Activated CD4-positive, alpha-beta T cell treated with anti-CD3 and anti-CD28 coated beads, Interleukin-2, amount 10 ng/mL, durations not matched to agents 7 days and 5 days (primary cell): ENCODE measurements at regions not wholly inside any gene's neighbourhood (a gene's known extent, or its start where the extent isn't known, plus 50 kb on each side); places are given as distances from the start of the nearest gene placed in this dataset.
"Not testable (repeated sequence)": the region's sequence is repeated elsewhere in the genome, so short reads cannot be mapped to it uniquely, and the experiment has no call there.

ENCODE experiments used
- CTCF ChIA-PET: fragments of 350-600 bp; sonication (Branson Sonifier 250); formaldehyde crosslinking; loops from one replicate; lab custom pipeline; 2021; ENCODE audit warnings: antibody characterized with exemption; lab: Charles Lee
- POLR2A ChIA-PET: fragments of 350-600 bp; sonication (Branson Sonifier 250); formaldehyde crosslinking; loops from one replicate; lab custom pipeline; 2021; ENCODE audit warnings: antibody characterized with exemption; lab: Charles Lee
- DNase-seq: peaks from one replicate; pipeline ENCODE4 v3.0.0-alpha.2; 2020
- H3K27ac Mint-ChIP-seq: one replicate; pipeline ENCODE4 v1.8.0; 2021; ENCODE audit warnings: mild to moderate bottlenecking, moderate library complexity, mixed read lengths
- H3K27me3 Mint-ChIP-seq: one replicate; pipeline ENCODE4 v1.8.0; 2021; ENCODE audit warnings: mixed read lengths
- H3K36me3 Mint-ChIP-seq: one replicate; pipeline ENCODE4 v1.8.0; 2021; ENCODE audit warnings: low read depth, mixed read lengths
- H3K4me1 Mint-ChIP-seq: one replicate; pipeline ENCODE4 v1.8.0; 2021; ENCODE audit warnings: mixed read lengths
- H3K4me3 Mint-ChIP-seq: one replicate; pipeline ENCODE4 v1.8.0; 2021; ENCODE audit warnings: mild to moderate bottlenecking, moderate library complexity, mixed read lengths
- H3K9me3 Mint-ChIP-seq: one replicate; pipeline ENCODE4 v1.8.0; 2021; ENCODE audit warnings: mixed read lengths

DNA sequence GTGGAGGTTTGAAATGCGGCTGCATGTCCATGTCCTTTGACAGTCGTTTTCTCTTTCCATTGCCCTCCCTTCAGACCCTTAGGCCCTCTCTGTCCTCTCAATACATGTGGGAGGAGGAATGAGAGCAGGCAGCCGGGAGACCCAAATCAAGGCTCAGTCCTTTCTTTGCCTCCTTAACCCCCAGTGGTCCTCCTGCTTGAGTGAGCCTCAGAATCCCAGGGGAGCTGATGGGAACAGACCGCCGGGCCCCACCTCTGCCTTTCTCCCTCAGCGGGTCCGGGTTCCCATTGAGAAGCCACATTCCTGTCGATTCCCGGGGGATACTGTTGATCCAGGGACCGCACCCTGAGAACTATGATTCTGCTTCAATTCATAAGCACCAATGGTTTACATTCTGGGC lies 77.9 kb upstream of the RFLNA start:
- no peak for DNase-seq
- ChIA-PET CTCF (interaction anchor here (0.6 to 1.1 kb wide), 2 partner anchors 227 to 275 kb away, joined by 3 to 4 read pairs; no protein-coding TSS in a partner anchor), POLR2A (no interaction called here)
- H3K27me3 Mint-ChIP-seq: no peaks in the 10 kb centered on the region
- peaks cover 32% of the 10 kb centered on the region for H3K9me3 Mint-ChIP-seq
- H3K4me3 Mint-ChIP-seq: no peak overlapping the region
- H3K27ac Mint-ChIP-seq: no peak overlapping the region
- H3K4me1 Mint-ChIP-seq: peaks cover 5% of the 10 kb centered on the region
- no peaks in the 10 kb centered on the region for H3K36me3 Mint-ChIP-seq

DNA sequence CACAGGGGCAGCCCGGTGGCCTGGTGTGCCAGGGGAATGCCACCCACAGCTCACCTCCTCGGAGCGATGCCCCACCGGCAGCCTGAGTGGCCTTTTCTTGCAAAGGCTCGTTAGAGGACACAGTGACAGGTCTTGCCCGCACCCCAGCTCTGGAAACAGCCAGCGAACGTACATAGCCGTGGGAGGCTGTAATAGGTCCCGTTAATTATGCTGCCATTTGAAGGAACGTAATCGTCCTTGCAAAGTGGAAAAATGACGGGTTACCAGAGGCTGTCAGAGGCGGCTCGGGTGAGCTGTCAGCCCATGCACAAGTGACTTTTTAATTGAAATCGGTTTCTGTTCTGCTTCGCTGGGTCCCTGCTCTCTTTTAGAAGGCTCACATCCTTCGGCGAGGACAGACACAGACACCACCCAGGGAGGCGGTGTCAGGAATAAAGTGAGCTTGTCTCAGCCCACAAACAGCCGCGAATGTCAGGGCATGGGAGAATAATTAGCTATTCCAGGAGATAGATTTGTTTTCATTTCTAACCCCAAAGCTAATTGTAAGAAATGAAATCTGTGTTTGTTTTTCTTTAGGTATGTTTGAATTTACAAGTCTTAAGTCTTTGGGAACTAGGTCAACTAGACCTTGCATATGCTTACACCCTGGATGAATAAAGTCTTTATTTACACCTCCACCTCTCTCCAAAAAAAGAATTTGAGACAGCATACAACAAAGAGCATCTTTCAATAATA lies 77.2 kb upstream of the RFLNA start:
- CTCF ChIA-PET: interaction anchor here (1.1 to 1.6 kb wide), 2 partner anchors 16 to 274 kb away, joined by 4 read pairs; no protein-coding TSS in a partner anchor
- no peak overlapping the region for H3K27ac Mint-ChIP-seq
- H3K4me3 Mint-ChIP-seq: no peak overlapping the region
- H3K4me1 Mint-ChIP-seq: peaks cover 5% of the 10 kb centered on the region
- no peaks in the 10 kb centered on the region for H3K27me3 Mint-ChIP-seq
- H3K9me3 Mint-ChIP-seq: peaks cover 32% of the 10 kb centered on the region
- no peak for DNase-seq
- H3K36me3 Mint-ChIP-seq: no peaks in the 10 kb centered on the region
- POLR2A ChIA-PET: no interaction called here

DNA sequence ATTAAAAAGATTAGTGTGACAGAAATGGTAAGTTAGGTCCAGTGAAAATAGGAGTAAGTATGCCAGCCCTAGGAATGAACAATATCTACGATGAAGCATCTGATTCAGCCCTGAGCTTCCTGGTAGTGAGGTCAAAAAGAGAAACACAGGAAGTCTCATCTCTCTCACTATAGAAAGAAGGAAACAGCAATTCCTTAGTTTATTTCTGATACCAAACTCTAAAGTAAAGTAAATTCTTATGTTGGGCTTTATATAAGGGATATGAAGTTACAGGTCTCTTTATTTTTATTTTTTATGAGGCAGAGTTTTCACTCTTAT lies 76.7 kb upstream of the RFLNA start:
- POLR2A ChIA-PET: no interaction called here
- no peaks in the 10 kb centered on the region for H3K27me3 Mint-ChIP-seq

DNA sequence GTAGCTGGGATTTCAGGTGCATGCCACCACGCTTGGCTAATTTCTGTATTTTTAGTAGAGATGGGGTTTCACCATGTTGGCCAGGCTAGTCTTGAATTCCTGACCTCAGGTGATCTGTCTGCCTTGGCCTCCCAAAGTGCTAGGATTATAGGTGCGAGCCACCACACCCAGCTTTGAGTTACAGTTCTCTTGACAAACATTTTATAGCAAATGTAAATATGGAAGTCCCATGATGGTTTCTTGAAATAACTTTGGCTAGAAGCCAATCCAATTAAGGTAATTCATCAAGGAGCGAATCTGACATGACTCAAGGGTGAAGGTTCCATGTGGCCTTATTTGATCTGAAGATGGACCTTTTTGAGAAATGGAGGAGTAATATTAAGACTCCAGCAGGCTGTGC lies 76.2 kb upstream of the RFLNA start:
- Mint-ChIP-seq H3K4me1 (peaks cover 10% of the 10 kb centered on the region), H3K9me3 (peaks cover 25% of the 10 kb centered on the region)
- H3K36me3 Mint-ChIP-seq, DNase-seq, POLR2A ChIA-PET, H3K27ac Mint-ChIP-seq, H3K4me3 Mint-ChIP-seq, H3K27me3 Mint-ChIP-seq: not testable (repeated sequence)
- CTCF ChIA-PET: interaction anchor here (1.6 kb wide), 1 partner anchor 15 kb away, joined by 4 read pairs; no protein-coding TSS in a partner anchor

More for the DNA sequence above, 76.7 kb upstream of the RFLNA start:
- no peak for DNase-seq
- Mint-ChIP-seq H3K4me3 (no peak overlapping the region), H3K4me1 (peaks cover 7% of the 10 kb centered on the region), H3K36me3 (no peaks in the 10 kb centered on the region), H3K27ac (no peak overlapping the region), H3K9me3 (peaks cover 30% of the 10 kb centered on the region)
- CTCF ChIA-PET: interaction anchor here (1.1 to 1.6 kb wide), 2 partner anchors 16 to 274 kb away, joined by 4 read pairs; no protein-coding TSS in a partner anchor

DNA sequence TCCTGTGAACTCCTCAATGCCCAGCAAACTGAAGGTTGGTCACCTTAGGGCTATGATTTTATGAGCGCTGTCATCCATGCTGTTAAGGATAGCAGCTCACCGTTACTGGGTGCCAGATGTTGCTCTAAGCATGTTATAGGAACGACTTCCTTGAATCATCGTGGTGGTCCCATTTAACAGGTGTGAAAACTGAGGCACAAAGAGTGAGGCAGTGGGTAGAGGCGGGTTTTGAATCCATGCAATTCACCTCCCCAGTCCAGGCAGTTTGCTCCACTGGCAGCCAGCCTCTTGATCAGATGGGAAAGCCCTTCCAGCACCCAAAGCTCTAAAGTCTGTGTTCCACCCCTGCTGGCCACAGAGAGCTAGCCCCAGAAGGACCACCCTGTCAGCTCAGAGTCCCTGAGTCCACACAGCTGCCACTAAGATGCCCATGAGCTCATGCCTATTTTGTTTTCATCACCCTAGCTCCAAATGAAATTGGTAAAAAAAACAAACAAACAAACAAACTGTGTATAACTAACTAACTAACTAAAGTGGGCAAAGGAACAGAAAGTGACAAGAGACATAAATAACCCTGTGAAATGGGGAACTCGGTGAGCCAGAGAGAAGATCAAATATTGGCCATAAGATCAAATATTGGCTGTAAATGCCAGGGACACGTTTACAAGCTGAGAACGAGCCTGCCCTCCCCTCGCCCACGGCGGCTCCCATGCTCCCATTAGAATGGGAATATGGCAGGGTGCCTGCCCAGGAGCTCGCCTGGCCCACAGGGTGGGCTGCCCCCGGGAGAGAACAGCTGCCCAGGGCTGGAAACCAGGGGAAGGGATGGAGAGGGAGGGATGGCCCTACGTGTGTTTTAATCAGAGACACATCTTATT lies 72.3 kb upstream of the RFLNA start:
- H3K27me3 Mint-ChIP-seq: peaks cover 1% of the 10 kb centered on the region
- DNase-seq: no peak
- no peaks in the 10 kb centered on the region for H3K36me3 Mint-ChIP-seq
- H3K9me3 Mint-ChIP-seq: peaks cover 10% of the 10 kb centered on the region
- H3K4me1 Mint-ChIP-seq: peaks cover 16% of the 10 kb centered on the region
- H3K4me3 Mint-ChIP-seq: no peak overlapping the region
- ChIA-PET CTCF (no interaction called here), POLR2A (no interaction called here)
- H3K27ac Mint-ChIP-seq: no peak overlapping the region

DNA sequence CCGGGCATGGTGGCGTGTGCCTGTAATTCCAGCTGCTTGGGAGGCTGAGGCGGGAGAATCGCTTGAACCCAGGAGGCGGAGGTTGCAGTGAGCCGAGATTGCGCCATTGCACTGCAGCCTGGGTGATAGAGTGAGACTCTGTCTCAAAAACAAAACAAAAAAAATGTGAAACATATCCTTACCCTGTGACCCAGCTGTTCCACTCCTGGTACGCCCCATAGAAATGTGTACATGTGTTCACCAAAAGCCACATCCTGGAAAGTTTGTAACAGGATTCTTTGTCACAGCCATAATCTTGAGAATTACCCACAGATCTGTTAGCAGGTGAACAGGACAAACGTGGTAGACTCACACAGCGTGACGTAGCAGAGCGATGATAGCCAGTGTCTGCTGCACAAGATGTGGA lies 71.2 kb upstream of the RFLNA start:
- H3K27me3 Mint-ChIP-seq, POLR2A ChIA-PET, H3K4me3 Mint-ChIP-seq, H3K9me3 Mint-ChIP-seq, H3K36me3 Mint-ChIP-seq: not testable (repeated sequence)
- Mint-ChIP-seq H3K4me1 (peaks cover 11% of the 10 kb centered on the region), H3K27ac (peak overlapping the region; percentile 61)
- DNase-seq: peak; percentile 35
- CTCF ChIA-PET: interaction anchor here (1.0 kb wide), 1 partner anchor 9 kb away, joined by 3 read pairs; no protein-coding TSS in a partner anchor

DNA sequence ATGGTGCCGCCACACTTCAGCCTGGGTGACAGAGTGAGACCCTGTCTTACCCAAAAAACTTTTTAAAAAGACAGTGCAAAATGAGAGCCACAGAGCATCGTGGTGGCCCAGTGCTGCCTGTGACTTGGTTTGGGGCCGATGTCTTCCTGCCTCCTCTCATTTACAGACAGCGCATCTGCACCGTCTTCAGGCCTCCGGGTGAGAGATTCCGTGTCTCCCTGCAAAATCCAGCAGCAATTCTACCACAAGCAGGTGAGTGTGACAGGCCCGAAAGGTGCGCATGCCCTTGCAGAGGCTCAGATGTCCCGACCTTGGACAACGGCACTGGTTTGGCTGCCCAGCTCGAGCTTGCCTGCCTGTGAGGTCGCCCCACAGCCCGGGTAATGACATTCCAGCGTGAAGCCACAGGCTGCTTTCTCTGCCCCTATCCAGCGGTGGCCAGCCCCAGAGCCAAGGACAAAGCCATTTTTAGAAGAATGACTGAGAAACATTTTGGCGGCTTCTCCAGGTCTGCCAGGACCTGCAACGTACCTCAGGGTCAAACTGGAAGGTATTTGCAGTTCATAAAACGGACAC lies 70.3 kb upstream of the RFLNA start:
- no peak for DNase-seq
- Mint-ChIP-seq H3K4me1 (peaks cover 11% of the 10 kb centered on the region), H3K36me3 (no peaks in the 10 kb centered on the region), H3K9me3 (peaks cover 10% of the 10 kb centered on the region), H3K27ac (no peak overlapping the region), H3K4me3 (no peak overlapping the region), H3K27me3 (peaks cover 5% of the 10 kb centered on the region)
- CTCF ChIA-PET: interaction anchor here (0.5 to 1.0 kb wide), 3 partner anchors 10 to 299 kb away, joined by 3 read pairs; no protein-coding TSS in a partner anchor
- POLR2A ChIA-PET: no interaction called here

DNA sequence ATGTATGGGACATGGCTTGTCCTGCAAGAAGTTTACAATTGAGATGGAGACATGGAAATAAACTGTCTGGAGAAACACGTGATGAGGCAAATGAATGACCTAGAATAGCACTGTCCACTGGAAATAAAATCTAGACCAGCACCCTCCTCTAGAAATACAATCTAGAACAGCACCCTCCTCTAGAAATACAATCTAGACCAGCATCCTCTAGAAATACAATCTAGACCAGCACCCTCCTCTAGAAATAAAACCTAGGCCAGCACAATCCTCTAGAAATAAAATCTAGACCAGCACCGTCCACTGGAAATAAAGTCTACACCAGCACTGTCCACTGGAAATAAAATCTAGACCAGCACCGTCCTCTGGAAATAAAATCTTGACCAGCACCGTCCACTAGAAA lies 69.2 kb upstream of the RFLNA start:
- POLR2A ChIA-PET: no interaction called here
- H3K4me3 Mint-ChIP-seq: no peak overlapping the region

DNA sequence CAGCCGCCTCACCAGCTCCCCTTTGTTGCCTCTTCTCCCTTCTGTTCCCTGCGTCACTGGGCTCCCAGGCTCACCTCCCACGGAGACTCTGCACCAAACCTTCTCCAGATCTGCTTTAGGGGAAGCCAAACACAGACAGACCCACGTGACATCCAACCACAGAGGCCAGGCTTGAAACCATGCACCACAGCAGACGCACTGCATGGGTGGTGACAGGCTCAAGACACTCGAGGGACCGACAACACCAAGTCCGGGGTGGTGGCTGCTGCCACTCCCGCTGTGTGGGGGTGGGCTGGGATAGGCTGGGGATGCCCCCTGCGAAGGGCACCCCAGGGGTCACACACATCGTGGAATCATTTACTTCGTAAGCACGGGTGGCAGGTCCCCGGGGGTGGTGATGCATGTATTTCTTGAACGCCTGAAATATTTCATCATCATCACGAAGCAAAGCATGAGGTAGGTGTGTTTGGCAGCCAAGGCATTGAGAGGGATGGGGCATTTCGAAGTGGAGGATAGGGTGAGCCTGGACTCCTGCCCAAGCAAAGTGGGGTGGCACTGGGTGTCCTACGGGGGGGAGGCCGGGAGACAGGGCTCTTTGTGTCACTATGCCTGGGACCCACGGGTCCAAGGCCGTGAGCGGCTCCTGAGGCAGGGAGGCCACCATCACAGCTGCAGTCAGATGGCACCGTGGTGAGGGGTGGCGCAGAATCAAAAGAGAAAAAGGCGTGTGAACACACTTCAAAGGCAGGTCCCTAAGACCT lies 66.8 kb upstream of the RFLNA start:
- H3K27me3 Mint-ChIP-seq: peaks cover 5% of the 10 kb centered on the region
- peaks cover 10% of the 10 kb centered on the region for H3K4me1 Mint-ChIP-seq
- no peak for DNase-seq
- H3K27ac Mint-ChIP-seq: no peak overlapping the region
- H3K4me3 Mint-ChIP-seq: no peak overlapping the region
- ChIA-PET CTCF (no interaction called here), POLR2A (no interaction called here)
- peaks cover 4% of the 10 kb centered on the region for H3K9me3 Mint-ChIP-seq
- H3K36me3 Mint-ChIP-seq: no peaks in the 10 kb centered on the region

More for the DNA sequence above, 69.2 kb upstream of the RFLNA start:
- Mint-ChIP-seq H3K27me3 (peaks cover 5% of the 10 kb centered on the region), H3K4me1 (peaks cover 11% of the 10 kb centered on the region), H3K36me3 (no peaks in the 10 kb centered on the region), H3K9me3 (peaks cover 4% of the 10 kb centered on the region), H3K27ac (no peak overlapping the region)
- no peak for DNase-seq
- CTCF ChIA-PET: no interaction called here

DNA sequence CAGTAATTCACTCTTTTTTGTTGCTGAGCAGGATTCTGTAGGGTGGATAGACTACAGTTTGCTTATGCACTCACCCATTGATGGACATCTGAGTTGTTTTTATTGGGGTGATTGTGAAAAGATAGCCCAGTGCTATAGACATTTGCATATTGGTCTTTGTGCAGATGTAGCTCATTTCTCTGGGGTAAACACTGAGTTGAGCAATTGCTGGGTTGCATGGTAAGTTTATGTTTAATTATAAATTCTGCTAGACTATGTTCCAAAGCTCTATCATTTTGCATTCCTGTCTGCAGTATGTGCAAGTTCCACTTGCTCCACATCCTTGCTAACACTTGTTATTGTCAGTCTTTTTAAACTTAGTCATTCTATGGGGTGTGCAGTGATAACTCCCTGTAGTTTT lies 65.4 kb upstream of the RFLNA start:
- H3K27ac Mint-ChIP-seq: no peak overlapping the region
- DNase-seq: no peak
- no peak overlapping the region for H3K4me3 Mint-ChIP-seq
- H3K9me3 Mint-ChIP-seq: peaks cover 6% of the 10 kb centered on the region
- no peaks in the 10 kb centered on the region for H3K36me3 Mint-ChIP-seq
- H3K27me3 Mint-ChIP-seq: peaks cover 5% of the 10 kb centered on the region
- POLR2A ChIA-PET: no interaction called here
- CTCF ChIA-PET: no interaction called here
- H3K4me1 Mint-ChIP-seq: no peaks in the 10 kb centered on the region

DNA sequence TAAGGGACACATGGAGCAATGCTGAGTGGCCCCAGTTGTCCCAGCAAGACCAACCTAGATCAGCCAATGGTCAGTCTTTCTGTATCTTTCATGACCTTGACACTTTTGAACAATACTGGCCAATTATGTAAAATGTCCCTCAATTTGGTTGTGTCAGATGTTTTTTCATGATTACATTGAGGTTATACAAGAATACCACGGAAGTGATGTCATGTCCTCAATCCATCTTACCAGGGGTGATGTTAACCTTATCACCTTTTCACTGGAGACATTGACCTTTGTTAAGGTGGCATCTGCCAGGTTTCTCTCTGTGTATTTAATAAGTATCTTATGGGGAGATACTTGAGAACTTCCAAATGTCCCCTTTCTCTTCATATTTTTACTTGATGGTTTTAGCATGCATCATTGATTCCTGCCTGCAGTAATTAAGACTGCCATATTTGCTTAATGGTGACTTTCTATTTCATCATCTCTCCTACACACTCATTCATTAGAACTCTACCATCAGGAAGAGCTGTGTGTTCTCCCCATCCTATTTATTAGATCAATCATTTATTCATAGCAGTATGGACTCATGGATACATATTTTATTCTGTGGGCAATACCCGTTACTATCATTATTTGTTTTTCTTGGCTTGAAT lies 64.7 kb upstream of the RFLNA start:
- ChIA-PET CTCF (no interaction called here), POLR2A (no interaction called here)
- H3K9me3 Mint-ChIP-seq: peaks cover 10% of the 10 kb centered on the region
- peaks cover 2% of the 10 kb centered on the region for H3K36me3 Mint-ChIP-seq
- H3K27ac Mint-ChIP-seq: no peak overlapping the region
- no peaks in the 10 kb centered on the region for H3K4me1 Mint-ChIP-seq
- H3K27me3 Mint-ChIP-seq: peaks cover 5% of the 10 kb centered on the region
- H3K4me3 Mint-ChIP-seq: no peak overlapping the region
- DNase-seq: no peak

DNA sequence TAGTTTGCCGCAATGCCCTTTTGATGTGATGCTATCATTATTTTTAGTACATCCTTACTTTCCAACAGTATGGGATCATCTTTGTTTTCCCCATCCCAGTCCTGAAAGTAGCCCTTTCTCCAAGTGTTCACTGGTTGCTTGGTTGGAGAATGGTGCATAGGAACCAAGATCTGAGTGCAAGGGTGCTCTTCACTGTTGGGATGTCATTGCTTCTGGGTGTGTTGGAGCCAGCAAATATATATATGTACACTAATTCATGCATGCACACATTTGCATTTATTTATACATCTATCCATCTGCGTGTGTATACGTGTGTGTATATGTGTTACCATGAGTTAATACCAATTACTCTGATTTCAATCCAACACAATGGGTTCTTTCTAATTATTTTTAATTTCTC lies 64.1 kb upstream of the RFLNA start:
- H3K36me3 Mint-ChIP-seq: peaks cover 2% of the 10 kb centered on the region
- ChIA-PET POLR2A (no interaction called here), CTCF (no interaction called here)
- no peak for DNase-seq
- H3K27ac Mint-ChIP-seq: no peak overlapping the region
- no peak overlapping the region for H3K4me3 Mint-ChIP-seq
- no peaks in the 10 kb centered on the region for H3K4me1 Mint-ChIP-seq
- H3K27me3 Mint-ChIP-seq: peaks cover 5% of the 10 kb centered on the region
- peaks cover 10% of the 10 kb centered on the region for H3K9me3 Mint-ChIP-seq
